Endodermal cell (in vitro differentiated cells): ENCODE measurements at regions not wholly inside any gene's neighbourhood (a gene's known extent, or its start where the extent isn't known, plus 50 kb on each side); places are given as distances from the start of the nearest gene placed in this dataset.

ENCODE experiments used
- DNase-seq: peaks from one replicate; pipeline ENCODE4 v3.0.0-alpha.2; 2017
- H3K27ac ChIP-seq: 2 replicates; pipeline ENCODE4 v1.5.1; 2013; ENCODE audit warnings: mild to moderate bottlenecking, low read depth, low read length, moderate library complexity
- H3K27me3 ChIP-seq: 2 replicates; pipeline ENCODE4 v1.6.1; 2013; ENCODE audit warnings: mild to moderate bottlenecking, low read length, moderate library complexity; ENCODE audit not compliant: insufficient read depth, control insufficient read depth, poor library complexity, severe bottlenecking
- H3K36me3 ChIP-seq: 2 replicates; pipeline ENCODE4 v1.7.0; 2013; ENCODE audit warnings: mild to moderate bottlenecking, low read length, moderate library complexity; ENCODE audit not compliant: control insufficient read depth, insufficient read depth
- H3K4me1 ChIP-seq: one replicate; pipeline ENCODE4 v1.7.0; 2013; ENCODE audit warnings: low read length; ENCODE audit not compliant: control insufficient read depth, insufficient read depth
- H3K4me3 ChIP-seq: 2 replicates; pipeline ENCODE4 v1.5.1; 2013; ENCODE audit warnings: mild to moderate bottlenecking, low read length, moderate library complexity
- H3K9ac ChIP-seq: 2 replicates; pipeline ENCODE4 v1.6.1; 2013; ENCODE audit warnings: mild to moderate bottlenecking, low read length, moderate library complexity; ENCODE audit not compliant: poor library complexity, severe bottlenecking; ENCODE audit errors: extremely low read depth
- H3K9me3 ChIP-seq: 2 replicates; pipeline ENCODE4 v1.6.1; 2013; ENCODE audit warnings: mild to moderate bottlenecking, low read length, moderate library complexity; ENCODE audit not compliant: control insufficient read depth
- H3K27ac Mint-ChIP-seq: 2 replicates; pipeline ENCODE4 v1.8.0; 2020; ENCODE audit warnings: mixed read lengths
- H3K27me3 Mint-ChIP-seq: 2 replicates; pipeline ENCODE4 v1.8.0; 2021; ENCODE audit warnings: mild to moderate bottlenecking, mixed read lengths; ENCODE audit not compliant: insufficient read depth
- H3K36me3 Mint-ChIP-seq: 2 replicates; pipeline ENCODE4 v1.8.0; 2020; ENCODE audit warnings: low read depth, mixed read lengths
- H3K4me1 Mint-ChIP-seq: 2 replicates; pipeline ENCODE4 v1.8.0; 2020; ENCODE audit warnings: mixed read lengths
- H3K4me3 Mint-ChIP-seq: 2 replicates; pipeline ENCODE4 v1.8.0; 2020; ENCODE audit warnings: mild to moderate bottlenecking, moderate library complexity, mixed read lengths
- H3K9me3 Mint-ChIP-seq: 2 replicates; pipeline ENCODE4 v1.8.0; 2020; ENCODE audit warnings: mild to moderate bottlenecking, mixed read lengths
- WGBS, 2 experiments: methylation state at CpG; one replicate each; pipeline versions ENCODE4 v1.1.5 to v1.1.7; 2013; ENCODE audit warnings: missing lambda C conversion rate in 2 of 2, mixed read lengths in 1 of 2; ENCODE audit not compliant: insufficient coverage in 1 of 2, insufficient read length in 1 of 2; 5-methylcytosine and 5-hydroxymethylcytosine counted together
- TF ChIP-seq, protein P1 (sequence below): fragments of 200-600 bp; sonication (generic); conservative IDR thresholded peaks from 2 replicates; pipeline ENCODE4 v1.5.0; 2021; ENCODE audit warnings: antibody characterized with exemption, mild to moderate bottlenecking

- no peaks in the 10 kb centered on the region for H3K4me1 Mint-ChIP-seq
- H3K27me3 Mint-ChIP-seq = no peaks in the 10 kb centered on the region
- H3K27ac ChIP-seq = no peak overlapping the region
- no peaks in the 10 kb centered on the region for H3K27me3 ChIP-seq
- H3K9me3 ChIP-seq = no peaks in the 10 kb centered on the region
- H3K36me3 ChIP-seq = no peaks in the 10 kb centered on the region
- no peak overlapping the region for H3K4me3 Mint-ChIP-seq
- DNase-seq = no peak
- TF ChIP-seq, protein P1, sequence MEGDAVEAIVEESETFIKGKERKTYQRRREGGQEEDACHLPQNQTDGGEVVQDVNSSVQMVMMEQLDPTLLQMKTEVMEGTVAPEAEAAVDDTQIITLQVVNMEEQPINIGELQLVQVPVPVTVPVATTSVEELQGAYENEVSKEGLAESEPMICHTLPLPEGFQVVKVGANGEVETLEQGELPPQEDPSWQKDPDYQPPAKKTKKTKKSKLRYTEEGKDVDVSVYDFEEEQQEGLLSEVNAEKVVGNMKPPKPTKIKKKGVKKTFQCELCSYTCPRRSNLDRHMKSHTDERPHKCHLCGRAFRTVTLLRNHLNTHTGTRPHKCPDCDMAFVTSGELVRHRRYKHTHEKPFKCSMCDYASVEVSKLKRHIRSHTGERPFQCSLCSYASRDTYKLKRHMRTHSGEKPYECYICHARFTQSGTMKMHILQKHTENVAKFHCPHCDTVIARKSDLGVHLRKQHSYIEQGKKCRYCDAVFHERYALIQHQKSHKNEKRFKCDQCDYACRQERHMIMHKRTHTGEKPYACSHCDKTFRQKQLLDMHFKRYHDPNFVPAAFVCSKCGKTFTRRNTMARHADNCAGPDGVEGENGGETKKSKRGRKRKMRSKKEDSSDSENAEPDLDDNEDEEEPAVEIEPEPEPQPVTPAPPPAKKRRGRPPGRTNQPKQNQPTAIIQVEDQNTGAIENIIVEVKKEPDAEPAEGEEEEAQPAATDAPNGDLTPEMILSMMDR = no peak
- H3K9ac ChIP-seq = no peak overlapping the region
- no peaks in the 10 kb centered on the region for H3K36me3 Mint-ChIP-seq
- H3K4me1 ChIP-seq = no peaks in the 10 kb centered on the region
- H3K4me3 ChIP-seq = no peak overlapping the region
- H3K27ac Mint-ChIP-seq = no peak overlapping the region
- peaks cover 16% of the 10 kb centered on the region for H3K9me3 Mint-ChIP-seq
- WGBS, 2 experiments = 100% methylated on average over 1 of the region's 2 CpGs; no CpG with 5 or more reads in 1 of the 2 experiments
These were observed 127.8 kb upstream of the UBL3 start for GRCh38 chr13:29978211-29978610.

DNA sequence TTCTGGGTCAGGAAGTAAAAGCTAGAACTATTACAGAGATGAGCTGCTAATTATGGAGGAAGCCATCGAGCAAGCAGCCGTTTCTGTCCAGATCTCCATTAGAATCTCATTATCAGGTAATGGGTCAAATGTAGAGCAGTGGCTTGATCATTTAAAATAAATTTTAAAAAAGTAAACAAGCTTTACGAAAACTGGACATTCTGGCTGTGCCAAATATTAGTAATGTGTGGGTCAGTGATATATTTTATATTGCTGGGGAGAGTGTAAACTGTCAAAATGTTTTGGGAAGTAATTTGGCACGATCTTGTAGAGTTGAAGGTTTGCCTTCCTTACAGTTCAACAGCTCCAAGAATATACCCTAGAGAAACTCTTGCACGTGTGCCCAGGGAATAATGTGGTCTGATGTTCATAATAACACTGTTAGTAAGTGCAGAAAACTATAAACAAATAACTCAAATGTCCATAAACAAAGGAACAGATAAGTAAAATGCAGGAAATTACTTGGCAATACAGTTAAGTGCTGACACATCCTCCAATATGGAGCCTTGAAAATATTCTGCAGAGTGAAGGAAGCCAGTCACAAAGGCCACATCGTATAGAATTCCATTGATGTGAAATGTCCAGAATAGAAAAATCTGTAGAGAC lies 127.2 kb upstream of the UBL3 start:
- H3K27ac ChIP-seq = no peak overlapping the region
- H3K4me3 Mint-ChIP-seq = no peak overlapping the region
- H3K4me1 Mint-ChIP-seq = no peaks in the 10 kb centered on the region
- no peak overlapping the region for H3K27ac Mint-ChIP-seq
- H3K4me1 ChIP-seq = no peaks in the 10 kb centered on the region
- no peaks in the 10 kb centered on the region for H3K27me3 ChIP-seq
- H3K9ac ChIP-seq = no peak overlapping the region
- H3K9me3 ChIP-seq = no peaks in the 10 kb centered on the region
- WGBS, 2 experiments = 91 to 100% methylated on average over 4 of the region's 6 CpGs
- no peak overlapping the region for H3K4me3 ChIP-seq
- no peaks in the 10 kb centered on the region for H3K27me3 Mint-ChIP-seq
- no peaks in the 10 kb centered on the region for H3K36me3 ChIP-seq
- H3K36me3 Mint-ChIP-seq = no peaks in the 10 kb centered on the region
- DNase-seq = no peak
- TF ChIP-seq, protein P1 = no peak
- peaks cover 14% of the 10 kb centered on the region for H3K9me3 Mint-ChIP-seq

DNA sequence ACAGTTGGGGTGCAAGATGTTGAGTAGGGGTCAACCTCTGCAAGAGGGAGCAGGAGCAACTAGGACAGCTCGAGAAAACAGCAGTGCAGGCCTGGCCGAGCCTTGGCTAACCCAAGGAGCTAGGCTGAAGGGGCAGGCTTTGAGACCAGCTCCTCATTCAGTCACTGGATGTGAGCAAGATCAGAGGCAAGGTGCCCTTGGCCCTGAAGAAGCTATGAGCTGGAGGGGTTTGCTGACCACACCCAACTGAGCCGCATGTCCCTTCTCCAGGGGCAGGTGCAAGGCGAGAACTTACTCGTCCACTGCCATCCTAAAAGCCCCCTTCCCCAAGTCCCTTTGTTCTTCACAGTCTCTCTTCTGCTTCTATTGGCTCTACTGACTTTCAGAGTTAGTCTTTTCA lies 126.1 kb upstream of the UBL3 start:
- no peak overlapping the region for H3K9ac ChIP-seq
- H3K4me1 Mint-ChIP-seq = no peaks in the 10 kb centered on the region
- no peak overlapping the region for H3K27ac ChIP-seq
- H3K36me3 ChIP-seq = no peaks in the 10 kb centered on the region
- H3K27ac Mint-ChIP-seq = no peak overlapping the region
- no peaks in the 10 kb centered on the region for H3K4me1 ChIP-seq
- no peaks in the 10 kb centered on the region for H3K9me3 ChIP-seq
- no peaks in the 10 kb centered on the region for H3K27me3 ChIP-seq
- no peaks in the 10 kb centered on the region for H3K36me3 Mint-ChIP-seq
- H3K4me3 Mint-ChIP-seq = no peak overlapping the region
- no peak overlapping the region for H3K4me3 ChIP-seq
- no peak for DNase-seq
- peaks cover 6% of the 10 kb centered on the region for H3K9me3 Mint-ChIP-seq
- 97 to 100% methylated on average over 2 to 5 of the region's 5 CpGs for WGBS, 2 experiments
- H3K27me3 Mint-ChIP-seq = no peaks in the 10 kb centered on the region
- TF ChIP-seq, protein P1 = no peak
